Neural progenitor cell (in vitro differentiated cells): ENCODE measurements at regions not wholly inside any gene's neighbourhood (a gene's known extent, or its start where the extent isn't known, plus 50 kb on each side); places are given as distances from the start of the nearest gene placed in this dataset.

Source experiments
- DNase-seq: peaks from one replicate; pipeline ENCODE4 v3.0.0-alpha.2; 2016; ENCODE audit warnings: low spot score
- H2AFZ ChIP-seq: fragments of 200-600 bp; sonication (generic); replicated peaks from 2 replicates; pipeline ENCODE4 v1.6.1; 2016; ENCODE audit warnings: antibody characterized with exemption
- H3F3A ChIP-seq: fragments of 200-600 bp; sonication (generic); 2 replicates; pipeline ENCODE4 v1.6.1; 2016; ENCODE audit warnings: antibody characterized with exemption, low read depth
- H3K27ac ChIP-seq: fragments of 200-600 bp; sonication (generic); 2 replicates; pipeline ENCODE4 v1.5.1; 2016; ENCODE audit warnings: mild to moderate bottlenecking
- H3K27me3 ChIP-seq: fragments of 200-600 bp; sonication (generic); 2 replicates; pipeline ENCODE4 v1.6.1; 2016; ENCODE audit warnings: mild to moderate bottlenecking, moderate library complexity
- H3K36me3 ChIP-seq: fragments of 200-600 bp; sonication (generic); 2 replicates; pipeline ENCODE4 v1.5.1; 2016
- H3K4me1 ChIP-seq: fragments of 200-600 bp; sonication (generic); 2 replicates; pipeline ENCODE4 v1.6.1; 2016; ENCODE audit warnings: mixed run types
- H3K4me2 ChIP-seq: fragments of 200-600 bp; sonication (generic); 2 replicates; pipeline ENCODE4 v1.6.1; 2016
- H3K4me3 ChIP-seq: fragments of 200-600 bp; sonication (generic); 2 replicates; pipeline ENCODE4 v1.5.1; 2016
- H3K79me2 ChIP-seq: fragments of 200-600 bp; sonication (generic); 2 replicates; pipeline ENCODE4 v1.6.1; 2016; ENCODE audit warnings: low read depth
- H3K9ac ChIP-seq: fragments of 200-600 bp; sonication (generic); 2 replicates; pipeline ENCODE4 v1.6.1; 2016
- H3K9me3 ChIP-seq: fragments of 200-600 bp; sonication (generic); 2 replicates; pipeline ENCODE4 v1.5.1; 2016; ENCODE audit warnings: low read depth
- H4K20me1 ChIP-seq: fragments of 200-600 bp; sonication (generic); 2 replicates; pipeline ENCODE4 v1.6.1; 2016; ENCODE audit warnings: low read depth
- H3K27ac Mint-ChIP-seq: 3 replicates; pipeline ENCODE4 v1.8.0; 2021; ENCODE audit warnings: mixed read lengths
- H3K27me3 Mint-ChIP-seq: 2 replicates; pipeline ENCODE4 v1.8.0; 2022; ENCODE audit warnings: low read depth, mild to moderate bottlenecking, inconsistent platforms, moderate library complexity, mixed read lengths; ENCODE audit not compliant: insufficient read depth
- H3K36me3 Mint-ChIP-seq: 3 replicates; pipeline ENCODE4 v1.8.0; 2021; ENCODE audit warnings: mixed read lengths
- H3K4me1 Mint-ChIP-seq: 3 replicates; pipeline ENCODE4 v1.8.0; 2021; ENCODE audit warnings: mixed read lengths
- H3K4me3 Mint-ChIP-seq: 3 replicates; pipeline ENCODE4 v1.8.0; 2021; ENCODE audit warnings: mild to moderate bottlenecking, moderate library complexity, mixed read lengths
- H3K9me3 Mint-ChIP-seq: 3 replicates; pipeline ENCODE4 v1.8.0; 2020; ENCODE audit warnings: mixed read lengths
- CTCF ChIP-seq: fragments of 200-600 bp; sonication (generic); IDR thresholded peaks from 2 replicates; pipeline ENCODE4 v1.5.1; 2017; ENCODE audit warnings: antibody characterized with exemption, mild to moderate bottlenecking
- EZH2 ChIP-seq: fragments of 200-600 bp; sonication (generic); IDR thresholded peaks from 2 replicates; pipeline ENCODE4 v1.6.1; 2017; ENCODE audit warnings: antibody characterized with exemption, mild to moderate bottlenecking, moderate library complexity
- EZH2phosphoT487 ChIP-seq: fragments of 200-600 bp; sonication (generic); IDR thresholded peaks from 2 replicates; pipeline ENCODE4 v1.6.1; 2017; ENCODE audit warnings: antibody characterized with exemption

- Mint-ChIP-seq H3K4me1 (peaks cover 9% of the 10 kb centered on the region), H3K4me3 (no peak overlapping the region), H3K36me3 (no peaks in the 10 kb centered on the region), H3K9me3 (no peaks in the 10 kb centered on the region), H3K27me3 (no peaks in the 10 kb centered on the region), H3K27ac (no peak overlapping the region)
- DNase-seq = no peak
- H4K20me1 ChIP-seq = no peaks in the 10 kb centered on the region
- H3K27me3 ChIP-seq = no peaks in the 10 kb centered on the region
- H3K4me1 ChIP-seq = no peaks in the 10 kb centered on the region
- H3K79me2 ChIP-seq = no peaks in the 10 kb centered on the region
- no peak overlapping the region for H3K4me3 ChIP-seq
- H3F3A ChIP-seq = no peaks in the 10 kb centered on the region
- TF ChIP-seq EZH2 (no peak), EZH2phosphoT487 (no peak), CTCF (no peak)
- H3K9ac ChIP-seq = no peak overlapping the region
- H3K27ac ChIP-seq = no peak overlapping the region
- no peak overlapping the region for H3K4me2 ChIP-seq
- H3K9me3 ChIP-seq = no peaks in the 10 kb centered on the region
- H2AFZ ChIP-seq = no peak overlapping the region
- H3K36me3 ChIP-seq = no peaks in the 10 kb centered on the region
Measured at GRCh38 chr5:89067362-89067761, 184.4 kb upstream of the MEF2C start.

GRCh38 chr5:89065919-89066318 lies 182.9 kb upstream of the MEF2C start:
- Mint-ChIP-seq H3K36me3 (no peaks in the 10 kb centered on the region), H3K4me3 (no peak overlapping the region), H3K9me3 (no peaks in the 10 kb centered on the region), H3K4me1 (peaks cover 9% of the 10 kb centered on the region), H3K27ac (no peak overlapping the region), H3K27me3 (no peaks in the 10 kb centered on the region)
- H3K4me3 ChIP-seq = no peak overlapping the region
- H3K9ac ChIP-seq = no peak overlapping the region
- no peaks in the 10 kb centered on the region for H4K20me1 ChIP-seq
- H2AFZ ChIP-seq = peak overlapping the region; percentile 23
- TF ChIP-seq EZH2 = no peak
- no peak overlapping the region for H3K27ac ChIP-seq
- no peaks in the 10 kb centered on the region for H3K79me2 ChIP-seq
- H3K36me3 ChIP-seq = no peaks in the 10 kb centered on the region
- no peaks in the 10 kb centered on the region for H3K27me3 ChIP-seq
- H3K4me2 ChIP-seq = no peak overlapping the region
- no peaks in the 10 kb centered on the region for H3F3A ChIP-seq
- DNase-seq = no peak
- no peaks in the 10 kb centered on the region for H3K9me3 ChIP-seq
- no peaks in the 10 kb centered on the region for H3K4me1 ChIP-seq

GRCh38 chr5:89064736-89065135 lies 181.8 kb upstream of the MEF2C start:
- H3K36me3 ChIP-seq = no peaks in the 10 kb centered on the region
- peaks cover 9% of the 10 kb centered on the region for H3K4me1 Mint-ChIP-seq
- H3K27ac ChIP-seq = no peak overlapping the region
- no peak for TF ChIP-seq EZH2phosphoT487
- TF ChIP-seq EZH2 = no peak
- no peak for TF ChIP-seq CTCF
- no peaks in the 10 kb centered on the region for H4K20me1 ChIP-seq
- H3K4me3 Mint-ChIP-seq = no peak overlapping the region
- H2AFZ ChIP-seq = peak overlapping the region; percentile 38
- no peaks in the 10 kb centered on the region for H3K4me1 ChIP-seq
- no peak overlapping the region for H3K4me3 ChIP-seq
- no peak overlapping the region for H3K4me2 ChIP-seq
- no peak overlapping the region for H3K9ac ChIP-seq
- H3K27me3 Mint-ChIP-seq = no peaks in the 10 kb centered on the region
- no peak for DNase-seq
- H3F3A ChIP-seq = no peaks in the 10 kb centered on the region
- no peaks in the 10 kb centered on the region for H3K9me3 ChIP-seq
- no peaks in the 10 kb centered on the region for H3K9me3 Mint-ChIP-seq
- no peaks in the 10 kb centered on the region for H3K36me3 Mint-ChIP-seq
- H3K27ac Mint-ChIP-seq = no peak overlapping the region
- H3K79me2 ChIP-seq = no peaks in the 10 kb centered on the region
- H3K27me3 ChIP-seq = no peaks in the 10 kb centered on the region

GRCh38 chr5:89064054-89064453 lies 181.1 kb upstream of the MEF2C start:
- no peak overlapping the region for H3K4me2 ChIP-seq
- H3K4me1 Mint-ChIP-seq = peaks cover 9% of the 10 kb centered on the region
- no peak overlapping the region for H3K4me3 ChIP-seq
- no peak overlapping the region for H3K4me3 Mint-ChIP-seq
- H3F3A ChIP-seq = no peaks in the 10 kb centered on the region
- no peaks in the 10 kb centered on the region for H3K9me3 ChIP-seq
- no peak overlapping the region for H3K27ac ChIP-seq
- no peaks in the 10 kb centered on the region for H3K36me3 ChIP-seq
- H3K9ac ChIP-seq = no peak overlapping the region
- TF ChIP-seq CTCF (no peak), EZH2 (no peak), EZH2phosphoT487 (no peak)
- no peak for DNase-seq
- H2AFZ ChIP-seq = no peak overlapping the region
- no peaks in the 10 kb centered on the region for H3K4me1 ChIP-seq
- H3K9me3 Mint-ChIP-seq = no peaks in the 10 kb centered on the region
- no peaks in the 10 kb centered on the region for H4K20me1 ChIP-seq
- no peak overlapping the region for H3K27ac Mint-ChIP-seq
- H3K79me2 ChIP-seq = no peaks in the 10 kb centered on the region
- no peaks in the 10 kb centered on the region for H3K27me3 ChIP-seq
- no peaks in the 10 kb centered on the region for H3K27me3 Mint-ChIP-seq
- H3K36me3 Mint-ChIP-seq = no peaks in the 10 kb centered on the region
